ENCODE measurements at regions not wholly inside any gene's neighbourhood (a gene's known extent, or its start where the extent isn't known, plus 50 kb on each side); places are given as distances from the start of the nearest gene placed in this dataset.

DNA sequence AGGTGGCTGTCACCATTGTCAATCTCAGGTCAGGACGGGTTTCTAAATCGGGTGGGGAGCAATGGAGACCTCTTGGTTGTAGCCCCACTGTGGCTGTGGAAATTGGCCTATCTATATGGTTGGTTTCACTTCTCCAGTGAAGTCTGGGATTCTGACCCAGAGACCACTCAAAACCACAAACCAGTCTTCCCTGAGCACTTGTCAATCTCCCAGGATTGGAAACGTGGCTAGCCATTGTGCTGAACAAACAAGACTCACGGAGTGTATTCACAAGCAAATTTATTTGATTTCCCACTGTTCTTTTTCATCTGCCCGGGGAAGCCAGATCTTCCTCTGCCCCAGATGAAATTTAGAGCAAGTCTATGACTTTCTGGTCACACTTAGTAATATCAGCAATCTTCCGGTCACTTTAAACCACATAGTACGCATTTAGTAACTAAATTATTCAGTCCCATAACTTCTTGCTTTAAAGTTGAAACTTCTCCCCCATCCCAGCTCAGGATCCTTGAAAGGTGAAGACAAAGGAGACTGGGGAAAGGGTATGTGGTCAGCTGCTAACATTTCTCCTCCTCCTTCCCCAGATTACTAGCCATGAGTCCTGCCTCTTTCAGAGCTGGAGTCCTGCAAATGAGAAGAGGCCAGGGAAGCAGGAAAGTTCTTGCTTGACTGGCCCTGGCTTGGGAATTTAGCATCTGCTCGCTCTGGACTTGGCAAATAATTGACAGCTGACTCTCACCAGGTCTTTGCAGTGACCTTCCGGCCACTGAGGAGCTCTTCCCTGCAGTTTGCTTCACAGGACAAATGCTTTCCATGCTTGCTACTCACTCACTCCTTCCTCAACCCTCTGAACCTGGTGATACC is 123.2 kb upstream of the MAX start:
- no peak for DNase-seq

GRCh38 chr14:65226824-65227604 is 124.7 kb upstream of the MAX start:
- DNase-seq = no peak

GRCh38 chr14:65228436-65228835 is 126.1 kb upstream of the MAX start:
- no peak for DNase-seq

DNA sequence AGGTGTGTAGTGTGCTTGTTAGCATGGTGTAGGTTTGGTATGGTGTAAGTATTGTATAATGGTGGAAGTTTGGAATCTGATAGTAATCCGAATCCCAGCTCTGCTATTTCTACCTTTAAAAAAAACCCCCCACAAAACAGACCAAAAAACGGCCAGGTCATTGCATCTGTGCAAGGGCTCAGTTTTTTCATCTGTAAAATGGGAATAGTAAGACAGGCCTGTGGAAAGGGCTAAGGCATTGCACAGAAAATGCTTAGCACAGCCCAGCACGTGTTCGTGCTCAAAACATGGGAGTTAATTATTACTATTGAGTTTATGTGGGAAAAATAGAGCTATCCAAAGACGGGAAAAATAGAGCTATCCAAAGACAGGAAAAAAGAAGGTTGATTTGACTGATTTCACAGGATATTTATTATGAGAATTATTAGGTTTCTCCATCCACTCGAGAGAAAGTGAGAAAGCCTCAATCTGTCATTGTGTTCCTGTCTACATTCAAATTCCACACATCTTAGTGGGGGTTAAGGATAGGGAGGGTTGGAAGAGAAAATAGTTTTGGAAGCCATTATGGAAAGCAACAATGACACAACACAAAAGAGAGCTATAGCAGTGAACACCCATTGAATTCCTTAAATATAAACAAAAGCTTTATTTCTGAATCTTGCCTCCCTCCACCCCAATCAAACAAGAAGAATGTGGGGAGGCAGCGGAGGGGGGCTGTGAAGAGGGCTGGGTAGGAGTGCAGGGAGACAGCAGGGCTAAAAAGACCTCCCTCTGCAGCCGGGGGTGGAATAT is 126.8 kb upstream of the MAX start:
- DNase-seq = no peak

GRCh38 chr14:65229748-65230728 is 127.7 kb upstream of the MAX start:
- peak in 1 of 2 donors; percentile 38 for DNase-seq

DNA sequence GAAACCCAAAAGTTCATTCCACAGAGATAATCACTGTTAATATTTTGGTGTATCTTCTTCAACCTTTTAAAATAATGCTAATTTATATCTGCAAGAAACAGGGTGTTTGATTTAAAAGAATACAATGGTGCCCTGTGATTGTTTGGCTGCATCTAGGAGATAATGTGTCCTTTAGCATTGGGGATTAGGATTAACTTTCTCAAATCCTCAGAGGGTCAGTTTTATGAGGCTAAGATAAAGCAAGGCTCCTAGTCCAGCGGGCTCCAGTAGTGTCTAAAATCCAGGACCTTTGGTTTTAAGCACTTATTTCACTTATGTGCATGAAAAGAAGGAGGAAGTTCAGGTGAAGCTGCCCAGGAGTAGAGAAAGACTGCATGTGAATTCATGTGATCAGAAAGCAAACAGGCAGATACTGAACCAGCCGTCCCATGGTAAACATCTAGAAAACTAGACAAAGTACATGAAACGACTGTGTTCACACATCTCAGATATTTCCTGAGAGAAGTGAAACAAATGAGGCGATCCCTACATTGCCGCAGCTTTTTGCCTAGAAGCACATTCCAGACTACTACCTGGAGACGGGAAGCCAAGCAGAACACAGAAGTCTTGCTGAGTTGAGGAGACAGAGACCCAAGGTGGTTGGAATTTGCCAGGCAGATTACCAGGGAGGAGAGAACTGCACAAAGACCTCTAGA is 129.1 kb upstream of the MAX start:
- DNase-seq = no peak

DNA sequence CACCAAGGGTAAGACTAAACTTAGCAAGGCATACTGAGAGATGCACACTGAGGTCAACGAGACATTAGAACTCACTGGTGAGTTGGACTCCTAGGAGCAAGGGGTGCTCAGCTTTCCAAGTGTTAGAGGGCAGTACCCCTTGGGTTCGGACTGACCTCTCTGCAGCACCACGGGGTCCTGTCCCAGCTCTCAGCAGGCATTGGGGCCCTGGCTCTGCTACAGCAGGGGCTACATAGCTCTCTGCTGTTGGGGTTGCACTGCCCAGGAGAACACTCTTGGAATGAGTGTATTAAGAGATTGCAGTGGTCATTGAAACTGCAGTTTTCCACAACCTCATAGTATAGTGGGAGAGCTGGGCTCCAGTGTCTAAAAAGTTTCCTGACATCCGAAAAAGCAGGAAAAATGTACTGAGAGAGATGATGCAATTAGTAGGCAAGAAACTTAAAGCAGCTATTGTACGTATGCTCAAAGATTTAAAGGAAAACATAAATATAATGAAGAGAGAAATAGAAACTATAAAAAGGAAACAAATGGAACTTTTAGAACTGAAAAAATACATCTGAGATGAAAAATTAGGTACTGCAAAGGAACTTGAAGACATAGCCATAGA is 132.5 kb upstream of the MAX start:
- no peak for DNase-seq

GRCh38 chr14:65237023-65237814 is 134.9 kb upstream of the MAX start:
- DNase-seq = no peak

DNA sequence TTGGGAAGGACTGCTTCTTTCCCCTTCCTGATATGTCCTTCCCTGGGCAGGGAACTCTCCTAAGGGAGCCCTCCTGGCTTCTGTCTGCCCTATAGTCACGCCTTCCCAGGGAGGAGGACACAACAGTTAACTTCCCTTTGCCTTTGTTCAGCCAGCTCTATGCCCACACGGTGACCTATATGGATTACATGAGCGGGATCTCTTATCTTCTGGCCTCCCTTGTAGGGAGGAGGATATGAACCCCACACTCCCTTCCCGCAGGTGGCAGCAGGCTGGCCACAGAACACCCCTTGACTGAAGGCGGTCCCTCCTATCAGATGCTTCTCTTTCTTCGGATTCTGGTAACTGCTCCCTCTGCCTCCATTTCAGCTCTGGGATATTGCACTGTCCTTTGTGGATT is 135.6 kb upstream of the MAX start:
- DNase-seq = no peak

DNA sequence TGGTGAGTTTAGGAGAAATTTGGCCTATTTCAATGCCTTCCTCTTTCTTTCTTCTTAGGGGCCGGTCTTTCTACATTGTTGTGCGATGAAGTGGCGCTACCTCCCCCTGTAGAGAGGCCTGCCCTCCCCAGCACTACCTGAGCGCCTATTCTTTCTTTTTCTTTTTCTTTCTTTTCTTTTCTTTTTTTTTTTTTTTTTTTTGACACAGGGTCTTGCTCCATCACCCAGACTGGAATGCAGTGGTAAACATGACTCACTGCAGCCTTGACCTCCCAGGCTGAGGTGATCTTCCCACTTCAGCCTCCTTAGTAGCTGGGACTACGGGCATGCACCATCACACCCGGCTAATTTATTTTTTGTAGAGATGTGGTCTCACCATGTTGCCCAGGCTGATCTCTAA is 136.1 kb upstream of the MAX start:
- DNase-seq = no peak

DNA sequence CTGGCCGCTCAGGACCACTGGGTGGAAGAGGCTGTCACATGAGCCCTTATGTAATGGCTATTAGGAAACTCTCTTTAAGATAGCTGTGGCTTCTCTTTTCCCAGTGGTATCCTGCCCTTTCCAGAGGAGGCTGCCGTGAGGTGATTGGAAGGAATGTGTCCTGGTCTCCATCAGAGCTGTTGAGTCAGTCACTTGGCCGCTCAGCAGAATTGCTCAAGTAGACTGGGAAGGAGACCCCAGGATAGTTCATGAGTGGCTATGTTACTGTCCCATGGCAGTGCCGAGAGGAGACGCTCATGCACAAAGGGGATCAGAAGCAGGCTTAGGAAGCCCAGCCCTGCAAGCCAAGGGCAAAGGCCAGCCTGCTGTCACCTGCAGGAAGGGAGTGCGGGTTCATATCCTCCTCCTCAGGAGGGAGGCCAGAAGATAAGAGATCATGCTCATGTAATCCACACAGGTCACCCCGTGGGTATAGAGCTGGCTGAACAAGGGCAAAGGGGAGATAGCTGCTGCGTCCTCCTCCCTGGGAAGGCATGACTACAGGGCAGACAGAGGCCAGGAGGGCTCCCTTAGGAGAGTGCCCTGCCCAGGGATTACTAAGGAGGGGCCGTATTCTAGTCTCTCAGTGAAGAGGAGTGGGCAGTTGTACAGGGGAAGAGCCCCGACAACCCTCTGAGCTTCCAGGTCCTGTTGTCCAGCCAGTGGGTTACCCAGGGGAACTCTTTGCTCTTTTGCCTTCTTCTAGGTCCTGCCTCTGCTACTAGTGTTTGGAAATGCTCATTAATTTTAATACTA is 137.0 kb upstream of the MAX start:
- DNase-seq = no peak

DNA sequence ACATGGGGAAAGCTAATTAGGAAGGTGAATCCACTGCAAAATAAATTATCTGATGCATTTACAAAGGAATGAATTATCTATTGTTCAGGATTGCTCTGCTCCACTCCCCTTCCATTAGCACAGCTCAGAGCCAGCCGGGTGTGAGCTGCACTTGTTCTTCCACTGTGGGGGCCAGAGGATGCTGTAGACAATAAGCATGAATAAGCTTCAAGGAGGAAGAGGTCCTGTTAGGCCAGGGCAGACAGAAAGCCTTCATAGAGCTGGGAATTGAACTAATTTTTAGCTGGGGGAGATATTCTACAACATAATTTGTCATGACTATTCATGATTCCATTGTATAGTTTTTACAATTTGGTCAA is 137.6 kb upstream of the MAX start:
- no peak for DNase-seq

DNA sequence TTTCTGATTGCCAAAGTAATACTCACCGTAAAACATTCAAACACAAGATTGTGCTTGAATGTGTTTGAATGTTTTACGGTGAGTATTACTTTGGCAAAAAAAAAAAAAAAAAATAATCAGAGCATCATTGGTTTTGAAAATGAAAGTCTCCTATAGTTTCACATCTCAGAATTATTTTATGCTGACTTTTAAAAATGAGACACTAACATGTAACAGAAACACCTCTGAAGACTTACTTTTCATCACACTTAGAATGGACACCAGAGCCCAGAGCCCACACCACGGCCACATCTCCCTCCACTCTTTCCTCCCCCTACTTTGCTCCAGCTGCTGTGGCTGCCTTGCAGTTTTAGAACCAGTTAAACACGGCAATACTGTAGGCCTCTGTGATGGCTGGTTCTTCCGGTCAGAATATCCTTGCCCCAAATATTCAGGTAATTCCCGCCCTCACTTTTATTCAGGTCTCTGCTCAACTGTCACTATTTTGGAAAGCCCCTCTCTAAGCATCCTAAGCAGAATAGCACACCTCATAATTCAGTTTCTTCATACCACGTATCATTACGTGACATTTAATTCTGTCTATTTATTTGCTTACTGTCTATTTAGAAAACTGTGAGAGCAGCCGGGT is 138.9 kb upstream of the MAX start:
- DNase-seq = peak in 1 of 2 donors; percentile 7

- DNase-seq = no peak
Observed at GRCh38 chr14:65242732-65243134, 140.4 kb upstream of the MAX start.

GRCh38 chr14:65243766-65244442 is 141.6 kb upstream of the MAX start:
- DNase-seq = peak; percentile 9 to 40

- DNase-seq = no peak
Observed at GRCh38 chr14:65249471-65250161, 147.3 kb upstream of the MAX start.

DNA sequence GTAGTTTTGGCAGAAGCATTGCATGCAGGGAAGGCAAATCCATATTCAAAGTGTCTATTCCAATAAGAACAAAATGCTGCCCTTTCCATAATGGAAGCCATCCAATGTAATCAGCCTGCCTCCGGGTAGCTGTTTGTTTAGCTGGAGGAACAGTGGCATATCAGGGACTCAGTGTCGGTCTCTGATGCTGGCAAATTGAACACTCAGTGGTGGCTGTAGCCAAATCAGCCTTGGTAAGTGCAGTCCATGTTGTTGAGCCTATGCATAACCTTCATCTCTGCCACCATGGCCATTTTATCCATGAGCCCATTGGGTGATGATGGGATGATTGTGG is 147.8 kb upstream of the MAX start:
- DNase-seq = no peak

- DNase-seq = no peak
Observed at GRCh38 chr14:65251213-65251612, 148.9 kb upstream of the MAX start.

Data from CD4-positive, alpha-beta T cell treated with Interleukin-1 beta for 1 hour (primary cell).